Endothelial cell (in vitro differentiated cells): ENCODE measurements at regions not wholly inside any gene's neighbourhood (a gene's known extent, or its start where the extent isn't known, plus 50 kb on each side); places are given as distances from the start of the nearest gene placed in this dataset.
A peak's percentile ranks its signal among the peaks of the same experiment; 100 is the strongest.

Experiments used
- DNase-seq: peaks from one replicate; pipeline ENCODE4 v3.0.0; 2021; ENCODE audit warnings: low spot score
- H3K27ac Mint-ChIP-seq: one replicate; pipeline ENCODE4 v1.8.0; 2021; ENCODE audit warnings: mixed read lengths, inconsistent platforms; ENCODE audit not compliant: unreplicated experiment
- H3K27me3 Mint-ChIP-seq: one replicate; pipeline ENCODE4 v1.8.0; 2021; ENCODE audit warnings: mild to moderate bottlenecking, moderate library complexity, mixed read lengths, inconsistent platforms; ENCODE audit not compliant: unreplicated experiment
- H3K36me3 Mint-ChIP-seq: one replicate; pipeline ENCODE4 v1.8.0; 2021; ENCODE audit warnings: mild to moderate bottlenecking, low read depth, mixed read lengths, inconsistent platforms; ENCODE audit not compliant: unreplicated experiment
- H3K4me1 Mint-ChIP-seq: one replicate; pipeline ENCODE4 v1.8.0; 2021; ENCODE audit warnings: mild to moderate bottlenecking, mixed read lengths, inconsistent platforms; ENCODE audit not compliant: unreplicated experiment
- H3K4me3 Mint-ChIP-seq: one replicate; pipeline ENCODE4 v1.8.0; 2021; ENCODE audit warnings: mild to moderate bottlenecking, mixed read lengths, inconsistent platforms; ENCODE audit not compliant: unreplicated experiment
- H3K9me3 Mint-ChIP-seq: one replicate; pipeline ENCODE4 v1.8.0; 2021; ENCODE audit warnings: mixed read lengths, inconsistent platforms; ENCODE audit not compliant: unreplicated experiment
- TF ChIP-seq, protein P1 (sequence below): fragments of 200-600 bp; sonication (generic); IDR thresholded peaks from one replicate; pipeline ENCODE4 v1.5.0; 2021; ENCODE audit warnings: antibody characterized with exemption; ENCODE audit not compliant: unreplicated experiment

DNA sequence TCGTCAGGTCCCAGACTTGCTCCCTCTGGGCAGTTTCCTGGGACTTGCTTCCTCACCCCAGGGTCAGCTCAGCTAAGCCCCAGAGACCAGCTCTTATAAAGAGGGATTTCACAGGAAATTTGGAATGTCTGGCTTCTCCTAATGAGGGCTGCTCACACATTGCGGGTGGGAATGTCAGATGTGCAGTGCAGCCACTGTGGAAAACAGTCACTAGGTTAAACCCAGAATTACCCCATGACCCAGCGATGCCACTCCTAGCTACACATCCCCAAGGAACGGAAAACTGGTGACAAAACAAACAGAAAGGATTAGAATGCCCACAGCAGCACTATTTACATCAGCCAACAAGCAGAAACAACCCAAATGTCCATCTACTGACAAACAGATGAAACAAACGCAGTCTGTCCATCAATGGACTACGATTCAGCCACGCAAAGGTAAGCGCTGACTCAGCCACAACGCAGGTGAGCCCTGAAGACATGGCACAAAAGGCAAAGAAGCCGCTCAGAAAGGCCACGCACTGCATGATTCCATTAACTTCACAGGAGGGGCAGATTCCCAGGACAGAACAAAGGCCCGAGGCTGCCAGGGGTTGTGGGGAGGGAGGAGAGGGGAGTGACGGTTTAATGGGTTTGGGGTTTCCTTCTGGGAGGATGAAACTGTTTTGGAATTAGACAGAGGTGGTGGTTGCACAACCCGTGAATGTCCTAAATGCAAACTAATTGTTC is 63.0 kb downstream of the NCOR2 start:
- Mint-ChIP-seq H3K36me3 (peaks cover 4% of the 10 kb centered on the region), H3K4me1 (peaks cover 28% of the 10 kb centered on the region), H3K27ac (peak overlapping the region; percentile 64), H3K9me3 (no peaks in the 10 kb centered on the region), H3K27me3 (peaks cover 9% of the 10 kb centered on the region), H3K4me3 (peak overlapping the region; percentile 53)
- DNase-seq, result no peak
- TF ChIP-seq, protein P1, sequence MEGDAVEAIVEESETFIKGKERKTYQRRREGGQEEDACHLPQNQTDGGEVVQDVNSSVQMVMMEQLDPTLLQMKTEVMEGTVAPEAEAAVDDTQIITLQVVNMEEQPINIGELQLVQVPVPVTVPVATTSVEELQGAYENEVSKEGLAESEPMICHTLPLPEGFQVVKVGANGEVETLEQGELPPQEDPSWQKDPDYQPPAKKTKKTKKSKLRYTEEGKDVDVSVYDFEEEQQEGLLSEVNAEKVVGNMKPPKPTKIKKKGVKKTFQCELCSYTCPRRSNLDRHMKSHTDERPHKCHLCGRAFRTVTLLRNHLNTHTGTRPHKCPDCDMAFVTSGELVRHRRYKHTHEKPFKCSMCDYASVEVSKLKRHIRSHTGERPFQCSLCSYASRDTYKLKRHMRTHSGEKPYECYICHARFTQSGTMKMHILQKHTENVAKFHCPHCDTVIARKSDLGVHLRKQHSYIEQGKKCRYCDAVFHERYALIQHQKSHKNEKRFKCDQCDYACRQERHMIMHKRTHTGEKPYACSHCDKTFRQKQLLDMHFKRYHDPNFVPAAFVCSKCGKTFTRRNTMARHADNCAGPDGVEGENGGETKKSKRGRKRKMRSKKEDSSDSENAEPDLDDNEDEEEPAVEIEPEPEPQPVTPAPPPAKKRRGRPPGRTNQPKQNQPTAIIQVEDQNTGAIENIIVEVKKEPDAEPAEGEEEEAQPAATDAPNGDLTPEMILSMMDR, result no peak

DNA sequence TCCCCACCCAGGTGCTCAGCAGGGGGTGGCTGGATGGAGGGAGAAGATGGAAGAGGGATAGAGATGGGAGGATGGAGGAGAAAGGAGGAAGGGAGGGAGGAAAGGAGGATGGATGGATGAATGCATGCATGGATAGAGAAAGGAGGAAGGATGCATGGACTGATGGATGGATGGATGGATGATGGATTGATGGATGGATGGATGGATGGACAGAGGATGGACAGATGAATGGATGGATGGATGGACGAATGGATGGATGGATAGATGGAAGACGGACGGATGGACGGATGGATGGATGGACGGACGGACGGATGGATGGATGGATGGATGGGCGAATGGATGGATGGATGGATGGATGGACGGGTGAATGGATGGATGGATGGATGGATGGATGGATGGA is 64.1 kb downstream of the NCOR2 start:
- peaks cover 31% of the 10 kb centered on the region for H3K4me1 Mint-ChIP-seq
- H3K27ac Mint-ChIP-seq, result peak overlapping the region; percentile 34

DNA sequence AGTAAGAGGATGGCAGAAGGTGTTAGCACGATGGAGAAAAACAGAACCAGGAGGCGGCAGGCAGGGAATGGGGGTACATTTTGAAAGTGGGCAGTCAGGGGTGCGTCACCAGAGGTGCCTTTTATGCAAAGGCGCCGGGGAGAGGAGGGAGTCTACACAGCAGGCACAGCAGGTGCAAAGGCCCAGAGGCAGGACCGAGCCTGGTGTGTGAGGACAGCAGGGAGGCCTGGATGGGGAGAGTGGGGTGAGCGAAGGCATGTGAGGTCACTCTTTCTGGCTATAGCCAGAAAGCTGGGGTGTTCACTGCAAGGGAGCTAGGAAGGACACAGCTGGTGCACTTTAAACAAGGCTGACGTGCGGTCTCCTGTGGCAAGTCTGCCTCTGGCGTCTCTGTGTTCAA is 65.0 kb downstream of the NCOR2 start:
- Mint-ChIP-seq H3K27me3 (peaks cover 8% of the 10 kb centered on the region), H3K9me3 (no peaks in the 10 kb centered on the region), H3K27ac (no peak overlapping the region), H3K4me3 (peak overlapping the region; percentile 9), H3K36me3 (peaks cover 4% of the 10 kb centered on the region), H3K4me1 (peaks cover 31% of the 10 kb centered on the region)
- TF ChIP-seq, protein P1, result no peak
- DNase-seq, result no peak

More for the DNA sequence above, 64.1 kb downstream of the NCOR2 start:
- TF ChIP-seq, protein P1, result no peak
- Mint-ChIP-seq H3K27me3 (peaks cover 9% of the 10 kb centered on the region), H3K4me3 (peak overlapping the region; percentile 13), H3K9me3 (no peaks in the 10 kb centered on the region), H3K36me3 (peaks cover 4% of the 10 kb centered on the region)
- DNase-seq, result no peak

DNA sequence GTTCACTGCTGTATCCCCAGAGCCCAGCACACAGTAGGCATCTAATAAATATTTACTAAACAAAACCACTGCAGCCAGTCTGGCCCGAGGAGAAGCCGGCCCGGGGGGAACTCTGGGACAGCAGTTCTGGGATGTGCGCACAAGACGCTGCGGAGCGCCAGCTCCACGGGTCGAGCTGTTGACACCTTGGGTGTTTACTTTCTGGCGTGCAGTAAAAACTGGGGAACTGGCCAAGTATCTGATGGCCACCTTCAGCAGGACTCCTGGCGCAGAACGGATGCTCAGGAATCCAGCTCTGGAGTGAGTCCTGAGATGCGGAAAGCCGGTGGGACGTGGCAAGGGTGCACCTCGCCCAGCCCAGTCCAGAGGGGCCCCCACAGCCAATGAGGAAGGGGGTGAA is 65.6 kb downstream of the NCOR2 start:
- TF ChIP-seq, protein P1, result no peak
- H3K4me1 Mint-ChIP-seq, result peaks cover 28% of the 10 kb centered on the region
- H3K27ac Mint-ChIP-seq, result no peak overlapping the region
- H3K9me3 Mint-ChIP-seq, result no peaks in the 10 kb centered on the region
- H3K4me3 Mint-ChIP-seq, result no peak overlapping the region
- peaks cover 4% of the 10 kb centered on the region for H3K36me3 Mint-ChIP-seq
- peaks cover 8% of the 10 kb centered on the region for H3K27me3 Mint-ChIP-seq
- no peak for DNase-seq

DNA sequence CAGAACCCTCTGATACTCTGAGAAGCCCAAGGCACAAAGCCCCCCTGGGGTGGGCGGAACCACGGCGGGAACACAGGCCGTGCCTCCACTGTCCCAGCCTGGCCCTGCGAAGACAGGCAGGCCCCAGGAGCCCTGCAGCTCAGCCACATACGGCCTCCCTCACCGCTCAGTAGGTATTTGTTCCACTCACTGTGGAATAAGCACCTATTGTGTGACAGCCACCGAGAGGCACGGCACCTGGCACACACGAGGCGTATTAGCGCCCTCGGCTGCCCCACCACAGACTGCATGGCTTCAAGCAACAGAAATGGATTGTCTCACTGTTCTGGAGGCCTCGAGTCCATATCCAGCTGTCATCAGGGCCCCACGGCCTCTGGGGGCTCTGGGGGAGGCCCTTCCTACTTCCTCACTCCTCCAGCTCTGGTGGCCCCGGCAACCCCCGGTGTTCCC is 66.3 kb downstream of the NCOR2 start:
- TF ChIP-seq, protein P1, result no peak
- H3K27ac Mint-ChIP-seq, result no peak overlapping the region
- H3K4me1 Mint-ChIP-seq, result peaks cover 23% of the 10 kb centered on the region
- DNase-seq, result no peak
- H3K27me3 Mint-ChIP-seq, result peaks cover 9% of the 10 kb centered on the region
- H3K36me3 Mint-ChIP-seq, result peaks cover 4% of the 10 kb centered on the region
- no peaks in the 10 kb centered on the region for H3K9me3 Mint-ChIP-seq
- H3K4me3 Mint-ChIP-seq, result no peak overlapping the region
